M059J (cell line): ENCODE measurements at regions not wholly inside any gene's neighbourhood (a gene's known extent, or its start where the extent isn't known, plus 50 kb on each side); places are given as distances from the start of the nearest gene placed in this dataset.
A peak's percentile ranks its signal among the peaks of the same experiment; 100 is the strongest.

Experiments used
- DNase-seq: peaks from one replicate; pipeline ENCODE4 v3.0.0-alpha.2; 2012; ENCODE audit warnings: low read depth

DNA sequence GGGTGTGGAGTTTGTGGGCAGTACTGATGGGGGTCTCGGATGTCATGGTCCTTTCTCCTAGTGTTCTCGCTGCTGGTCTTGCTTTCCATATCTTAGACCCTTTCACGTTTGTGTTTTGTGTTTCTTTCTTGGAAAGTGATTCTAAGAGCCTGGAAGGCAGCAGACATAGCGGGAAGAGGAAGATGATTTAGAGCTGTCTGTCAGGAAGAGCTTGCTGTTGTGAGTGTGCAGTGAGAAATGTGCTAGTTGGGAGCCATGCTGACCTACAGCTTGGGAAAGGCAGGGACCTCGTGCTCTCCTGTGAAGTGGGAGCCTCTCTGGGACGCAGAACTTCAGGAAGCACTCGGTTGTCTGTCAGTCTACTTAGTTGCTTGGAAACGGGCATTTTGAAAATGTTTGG is 122.2 kb downstream of the ZNF518B start:
- peak; percentile 29 for DNase-seq

DNA sequence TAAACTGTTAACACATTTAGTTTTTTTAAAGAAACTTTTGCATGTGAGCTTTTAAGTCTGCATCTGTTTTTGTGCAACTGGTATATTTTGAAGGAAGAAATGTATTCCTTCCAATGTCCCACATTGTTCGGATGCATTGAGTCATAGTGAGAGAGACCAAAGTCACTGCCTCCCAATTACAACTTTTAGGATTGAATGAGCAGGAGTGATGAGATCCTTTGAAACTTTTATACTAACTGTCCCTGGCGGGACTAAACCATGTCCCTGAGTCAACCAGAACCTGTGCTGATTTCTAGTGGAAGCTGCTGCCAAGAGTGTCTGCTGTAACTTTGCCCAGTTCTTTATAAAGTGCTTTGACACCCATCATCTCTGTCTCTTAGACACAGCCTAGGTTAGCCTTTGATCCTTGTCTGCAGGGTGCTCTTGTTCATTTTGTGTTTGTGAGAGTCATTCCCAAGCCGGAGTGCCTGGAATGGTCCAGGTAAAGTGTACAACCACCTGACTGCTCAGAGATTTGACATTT is 122.7 kb downstream of the ZNF518B start:
- DNase-seq, result peak; percentile 58

DNA sequence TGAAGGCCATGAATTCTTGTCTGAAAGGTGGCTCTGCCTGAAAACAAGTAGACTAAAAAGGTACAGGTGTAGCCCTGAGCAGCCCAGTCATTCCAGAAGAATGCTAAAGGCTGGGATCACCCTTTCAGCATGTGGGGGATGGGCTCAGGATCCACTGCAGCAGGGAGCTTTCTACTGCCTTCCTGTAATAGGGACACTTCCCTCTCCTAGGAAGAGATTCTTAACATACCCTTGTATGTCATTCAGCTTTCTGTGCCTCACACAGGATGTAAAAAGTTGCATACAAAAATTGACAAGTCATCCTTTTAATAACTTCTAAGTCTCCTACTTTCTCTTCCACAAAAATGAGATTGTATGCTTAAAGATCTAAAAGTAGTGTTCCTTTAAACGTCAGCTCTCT is 123.3 kb downstream of the ZNF518B start:
- peak; percentile 36 for DNase-seq

DNA sequence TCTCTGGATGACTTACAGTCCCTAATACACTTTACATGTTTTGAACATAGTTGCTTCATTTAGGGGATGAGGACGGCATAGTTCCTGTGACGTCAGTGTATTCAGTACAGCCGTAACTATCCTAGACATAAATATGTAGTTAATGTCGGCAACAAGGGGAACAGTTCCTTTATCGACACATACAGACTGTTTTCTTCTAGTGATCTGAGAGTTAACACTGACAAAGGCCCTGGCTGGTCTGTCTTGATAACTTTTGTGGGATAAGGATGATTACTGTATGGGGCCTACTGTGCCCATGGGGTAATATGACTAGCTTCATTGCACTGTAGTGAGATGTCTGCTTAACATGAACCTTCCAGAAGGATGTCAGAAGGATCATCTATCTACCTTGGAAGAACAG is 131.2 kb downstream of the ZNF518B start:
- DNase-seq, result no peak

DNA sequence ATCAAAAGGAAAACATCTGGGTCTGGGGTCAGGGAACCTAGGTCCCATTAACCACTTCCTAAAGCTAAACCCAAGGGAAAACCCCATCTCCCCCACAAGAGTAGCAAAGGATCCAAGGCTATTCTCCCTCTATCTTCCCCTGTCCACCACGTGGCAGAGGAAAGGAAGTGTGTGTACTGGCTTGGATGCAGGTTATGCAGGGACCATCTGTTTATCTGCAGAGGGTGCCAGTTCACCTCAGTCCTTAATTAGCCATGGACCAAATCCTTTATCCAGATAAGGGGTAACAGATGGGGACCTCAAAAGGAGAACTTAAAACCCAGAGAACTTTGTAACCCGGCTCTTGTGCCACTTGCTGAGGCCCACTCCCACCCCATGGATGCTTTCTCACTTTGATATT is 135.3 kb downstream of the ZNF518B start:
- no peak for DNase-seq

DNA sequence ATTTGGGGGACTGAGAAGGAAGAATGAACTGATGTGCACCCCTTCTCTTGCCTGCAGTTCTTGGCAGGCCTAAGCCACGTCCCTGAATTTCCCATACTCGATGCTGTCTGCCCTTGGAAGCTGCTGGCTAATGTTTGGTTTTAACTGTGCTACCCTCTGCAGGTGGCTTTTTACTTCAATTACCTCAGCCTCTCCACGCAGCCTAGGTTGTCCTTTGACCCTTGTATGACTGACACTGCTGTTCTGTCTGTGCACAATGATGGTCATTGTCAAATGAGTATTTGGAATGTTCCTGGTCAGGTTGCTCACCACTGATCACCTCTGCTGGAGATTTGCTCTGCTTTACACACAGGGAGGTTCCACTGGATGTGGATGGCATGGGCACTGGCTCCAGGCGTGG is 137.1 kb downstream of the ZNF518B start:
- no peak for DNase-seq

DNA sequence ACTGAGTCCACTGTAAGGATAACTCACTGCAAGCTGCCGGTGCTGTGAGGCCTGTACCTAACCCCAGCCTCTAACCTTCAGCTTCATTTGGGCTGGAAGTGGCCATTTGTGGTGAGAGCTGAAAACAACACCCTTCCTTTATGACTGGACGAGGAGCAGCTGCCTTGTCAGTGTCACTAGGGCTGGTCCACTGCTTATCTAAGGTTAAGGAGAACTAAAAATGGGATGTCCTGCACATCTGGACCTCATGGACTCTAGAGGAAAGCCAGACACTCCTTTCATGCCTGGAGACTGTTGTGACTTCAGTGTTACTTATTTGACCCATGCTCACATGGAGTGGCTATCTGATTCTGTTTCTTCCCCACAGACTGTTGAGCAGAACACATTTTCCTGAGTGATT is 139.9 kb downstream of the ZNF518B start:
- no peak for DNase-seq

DNA sequence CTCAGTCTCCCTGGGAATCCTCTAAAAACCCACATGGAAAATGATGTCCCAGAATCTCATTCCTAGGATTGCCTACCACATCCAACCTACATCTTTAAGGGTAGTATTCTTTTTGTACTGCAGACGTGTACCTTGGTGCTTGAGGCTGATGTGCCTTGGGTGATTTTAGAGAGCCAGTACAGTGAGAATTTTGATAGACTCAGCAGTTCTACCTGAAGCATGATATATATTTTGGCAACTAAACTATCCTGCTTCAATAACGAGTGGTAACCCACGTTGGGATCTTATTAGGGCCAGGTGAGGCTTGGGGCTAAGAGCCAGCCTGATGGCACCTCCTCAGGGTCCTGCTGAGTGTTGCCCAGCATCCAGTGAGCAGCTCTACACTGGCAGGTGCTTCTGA is 140.4 kb downstream of the ZNF518B start:
- DNase-seq, result no peak

DNA sequence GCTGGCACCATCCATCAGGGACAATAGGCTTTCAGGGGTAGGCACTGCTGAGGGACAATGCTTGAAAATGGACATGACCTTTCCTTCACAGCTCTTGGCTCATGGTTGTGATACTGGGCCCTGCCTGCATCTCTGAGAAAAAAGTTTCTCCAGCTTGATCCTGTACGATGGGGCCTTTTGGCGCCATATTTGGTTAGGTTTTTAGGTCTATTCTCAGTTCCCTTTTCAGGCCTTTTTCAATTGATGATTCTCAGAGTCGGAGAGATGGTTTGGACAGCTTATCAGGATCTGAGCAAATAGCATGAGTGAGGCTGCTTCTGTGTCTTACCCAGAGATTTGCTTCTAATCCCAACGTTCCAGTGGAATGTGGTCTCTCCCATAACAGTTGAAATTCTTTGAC is 141.6 kb downstream of the ZNF518B start:
- DNase-seq, result no peak

DNA sequence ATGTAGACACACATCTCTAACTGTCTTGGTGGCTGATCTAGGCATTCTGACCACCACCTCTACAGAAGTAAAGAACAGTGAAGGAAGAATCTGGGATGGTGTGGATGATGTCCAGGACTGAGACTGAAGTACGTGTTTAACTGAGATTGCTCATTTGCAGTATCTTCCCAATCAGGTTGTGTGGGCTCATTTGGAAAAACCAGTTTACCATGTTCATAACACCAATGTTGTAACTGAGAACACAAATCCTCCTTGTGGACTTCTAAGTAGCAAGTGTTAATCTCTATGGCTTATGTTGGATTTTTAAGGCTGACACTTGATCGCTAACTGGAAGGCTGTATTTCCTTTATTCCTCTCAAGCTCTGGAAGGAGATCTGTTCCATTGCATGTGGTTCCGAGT is 144.7 kb downstream of the ZNF518B start:
- DNase-seq, result no peak

DNA sequence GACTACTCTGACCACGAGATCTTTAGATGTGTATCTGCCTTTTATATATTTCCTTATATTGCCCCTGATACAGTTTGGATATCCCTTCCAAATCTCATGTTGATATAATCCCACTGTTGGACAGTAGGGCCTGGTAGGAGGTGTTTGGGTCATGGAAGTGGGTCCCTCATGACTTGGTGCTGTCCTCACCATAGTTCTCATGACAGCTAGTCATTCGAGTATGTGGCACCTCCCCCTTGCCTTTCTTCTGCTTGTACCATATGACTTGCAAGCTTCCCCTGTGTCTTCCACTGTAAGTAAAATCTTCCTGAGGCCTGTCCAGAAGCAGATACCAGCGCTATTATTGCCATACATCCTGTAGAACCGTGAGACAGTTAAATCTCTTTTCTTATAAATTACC is 145.3 kb downstream of the ZNF518B start:
- no peak for DNase-seq

DNA sequence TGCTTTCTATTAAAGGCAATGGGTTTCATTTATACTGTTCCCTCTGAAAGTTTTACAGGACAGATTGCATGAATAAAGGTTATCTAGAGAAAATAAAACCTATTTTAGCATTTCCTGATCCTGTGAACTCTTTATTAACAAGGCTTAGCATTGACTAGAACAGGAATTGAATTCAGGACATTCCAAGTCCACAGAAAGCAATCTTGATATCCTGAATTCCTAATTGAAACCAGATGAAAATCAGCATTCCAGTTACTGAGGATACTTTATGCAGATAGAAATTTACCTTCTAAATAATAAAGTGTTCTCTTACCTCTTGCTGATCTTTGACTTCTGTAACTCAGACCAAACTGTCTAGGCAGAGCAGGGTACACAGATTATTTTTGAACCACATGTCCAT is 151.4 kb downstream of the ZNF518B start:
- no peak for DNase-seq

DNA sequence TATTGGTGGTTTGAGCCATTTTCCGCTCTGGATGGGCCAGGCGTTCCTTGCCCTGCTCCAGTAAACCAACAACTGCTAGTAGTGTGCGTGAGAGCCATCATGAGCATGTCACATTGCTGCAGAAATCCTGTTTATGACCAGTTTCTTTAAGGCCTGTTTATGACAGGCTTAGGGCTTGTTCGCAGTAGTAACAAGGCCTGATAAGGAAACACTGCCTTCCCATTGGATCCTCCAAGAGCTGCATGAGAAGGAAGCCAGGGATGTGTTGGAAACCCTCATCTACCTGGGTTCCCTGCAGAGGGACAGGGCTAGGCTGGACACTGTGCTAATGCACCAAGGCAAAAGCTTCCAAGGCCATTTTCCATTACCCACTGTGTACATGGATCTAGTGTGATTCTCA is 153.9 kb downstream of the ZNF518B start:
- no peak for DNase-seq

DNA sequence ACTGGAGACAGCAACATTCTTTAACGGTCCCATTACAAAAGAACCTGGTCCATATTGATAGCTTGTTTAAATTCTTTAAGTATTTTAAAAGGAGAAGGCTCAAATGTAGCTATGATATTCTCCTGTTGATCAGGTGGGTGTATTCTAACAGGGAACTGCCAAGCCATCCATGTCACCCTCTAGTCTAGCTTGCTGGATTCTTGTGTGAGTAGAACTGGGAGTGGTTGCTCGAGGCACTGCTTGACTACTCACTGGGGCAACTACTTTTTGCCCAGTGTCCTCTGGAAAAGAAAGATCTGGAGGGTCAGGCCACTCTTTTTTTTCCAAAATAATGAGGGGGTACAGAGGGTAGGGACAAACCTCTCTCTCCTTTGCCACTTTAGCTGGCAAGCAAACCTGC is 155.1 kb downstream of the ZNF518B start:
- peak; percentile 55 for DNase-seq

DNA sequence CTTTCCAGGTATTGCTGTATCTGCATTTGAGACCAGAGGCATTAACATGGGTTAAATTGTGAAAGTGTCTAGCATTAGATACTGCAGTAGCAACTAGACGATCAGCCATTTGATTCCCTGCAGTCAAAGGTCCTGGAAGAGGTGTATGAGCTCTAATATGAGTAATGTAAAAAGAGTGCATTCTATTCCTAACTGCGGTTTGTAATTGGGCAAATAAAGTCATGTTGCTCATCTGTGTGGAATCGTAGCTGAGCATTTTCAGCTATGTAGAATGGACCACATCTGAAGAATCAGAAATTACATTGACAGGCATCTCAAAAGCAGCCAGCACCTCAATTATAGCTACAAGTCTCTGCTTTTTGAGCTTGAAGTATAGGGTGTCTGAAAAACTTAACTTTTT is 157.6 kb downstream of the ZNF518B start:
- peak; percentile 89 for DNase-seq

DNA sequence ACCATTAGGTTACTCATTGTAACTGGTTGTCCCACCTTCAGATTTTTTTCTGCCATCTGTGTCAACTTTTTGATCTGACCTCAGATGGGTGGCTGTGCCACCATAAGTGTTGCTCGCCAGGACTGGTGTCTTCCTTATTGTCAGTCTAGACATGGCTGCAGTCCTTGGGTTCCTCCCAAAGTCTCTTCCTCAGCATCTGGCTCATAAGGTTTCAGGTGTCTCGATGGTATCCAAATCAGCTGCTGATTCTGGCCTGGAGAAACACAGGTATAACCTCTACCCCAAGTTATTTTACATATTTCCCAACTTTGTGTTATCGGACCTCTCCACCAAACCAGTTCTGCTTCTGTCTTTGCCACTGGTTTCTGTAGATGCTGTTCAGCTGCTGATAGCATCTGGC is 158.5 kb downstream of the ZNF518B start:
- DNase-seq, result no peak

DNA sequence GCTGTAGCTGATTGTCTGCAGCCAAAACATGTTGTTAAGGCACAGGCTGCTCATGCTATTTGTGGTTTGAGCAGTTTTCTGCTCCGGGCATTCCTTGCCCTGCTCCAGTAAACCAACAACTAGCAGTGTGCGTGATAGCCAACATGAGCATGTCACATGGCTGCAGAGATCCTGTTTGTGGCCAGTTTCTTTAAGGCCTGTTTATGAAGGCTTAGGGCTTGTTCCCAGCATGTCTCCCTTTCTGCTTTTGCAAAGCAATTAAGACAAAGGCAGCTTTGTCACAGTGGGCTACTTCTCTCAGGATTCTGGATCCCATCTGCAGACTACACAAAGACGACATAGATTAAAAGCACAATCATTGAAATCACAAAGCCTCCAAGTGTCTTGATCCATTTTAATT is 160.5 kb downstream of the ZNF518B start:
- DNase-seq, result peak; percentile 93

DNA sequence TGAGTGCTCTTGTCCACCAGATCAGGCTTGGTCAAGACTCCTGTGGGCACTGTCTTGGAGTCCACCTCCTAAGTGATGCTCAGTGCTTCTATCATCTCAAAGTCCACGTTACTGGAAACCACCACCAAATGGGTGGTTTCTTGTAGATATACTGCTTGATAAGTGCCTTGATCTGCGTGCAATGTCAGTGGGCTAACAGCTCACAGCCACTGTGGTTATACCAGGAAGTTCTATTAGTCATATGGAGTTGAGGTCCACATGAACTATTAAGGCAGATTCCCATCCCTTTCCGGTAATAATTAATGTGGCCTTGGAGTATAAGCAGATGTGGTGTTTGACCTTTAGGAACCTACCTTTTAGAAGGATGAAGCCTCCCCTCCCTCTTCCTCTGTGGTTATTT is 161.9 kb downstream of the ZNF518B start:
- peak; percentile 80 for DNase-seq

DNA sequence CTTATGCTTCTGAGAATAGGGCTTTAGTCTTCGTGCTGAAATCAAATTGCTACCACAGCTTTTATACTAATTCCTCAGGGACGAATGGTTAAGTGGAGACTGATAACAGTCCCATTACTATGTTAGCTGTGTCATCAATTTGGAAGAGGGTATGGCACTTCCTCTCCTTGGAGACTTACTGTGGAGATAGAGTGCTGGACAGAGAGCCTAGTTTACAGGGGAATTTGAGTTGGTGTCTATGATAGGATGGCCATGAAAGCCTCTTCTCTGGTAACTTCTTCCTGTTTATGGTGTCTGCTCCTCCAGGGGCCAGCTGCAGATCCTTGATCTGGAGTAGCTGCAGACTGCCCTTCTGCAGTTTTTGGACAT is 167.7 kb downstream of the ZNF518B start:
- DNase-seq, result no peak

DNA sequence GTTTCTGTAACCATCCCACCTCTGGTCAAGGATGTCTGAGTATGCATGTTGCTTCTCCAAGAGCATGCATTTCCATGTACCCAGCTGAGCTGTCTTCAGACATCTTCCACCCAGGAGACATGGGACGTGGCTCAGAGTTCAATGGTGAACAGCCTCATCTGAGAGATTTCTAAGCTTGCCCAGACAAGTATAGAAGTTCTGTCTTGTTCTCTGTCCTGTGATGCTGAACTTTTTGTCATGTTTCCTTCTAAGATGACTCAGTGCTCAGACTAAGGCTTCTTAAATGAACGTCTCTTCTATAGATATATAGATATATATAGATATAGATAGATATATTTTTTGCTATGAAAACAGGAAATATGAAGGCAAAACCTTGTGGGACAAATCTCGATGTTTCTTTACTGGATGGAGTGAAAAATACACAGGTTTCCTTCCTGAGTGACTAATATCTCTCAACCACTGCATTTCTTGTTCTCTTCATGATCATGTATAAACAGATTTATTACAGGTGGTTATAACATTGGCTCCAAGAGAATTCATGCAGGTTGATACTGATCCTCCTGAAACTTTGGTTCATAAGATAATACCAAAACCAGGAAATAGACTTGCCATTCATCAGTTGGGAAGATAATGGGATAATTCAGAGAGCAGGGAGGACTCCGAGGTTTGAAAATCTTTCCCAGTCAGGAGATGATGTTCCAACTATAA is 168.2 kb downstream of the ZNF518B start:
- no peak for DNase-seq

DNA sequence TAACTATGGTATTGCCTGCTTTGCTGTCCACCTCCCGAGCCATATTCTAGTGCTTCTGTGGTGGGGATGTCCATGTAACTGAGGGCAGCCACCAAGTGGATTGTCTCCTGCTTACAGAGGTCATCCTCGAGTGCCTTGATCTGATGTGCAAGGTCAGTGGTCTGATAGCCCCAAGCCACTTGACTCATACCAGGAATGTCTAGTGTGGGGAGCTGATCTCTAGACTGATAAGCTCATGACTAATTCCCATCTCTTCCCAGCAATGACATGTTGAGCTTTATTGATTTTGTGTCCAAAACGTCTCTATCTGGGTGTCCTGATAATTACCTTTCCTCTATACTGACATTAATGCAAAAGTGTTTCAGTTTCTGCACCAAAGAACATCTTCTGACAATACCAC is 168.4 kb upstream of the WDR1 start:
- peak; percentile 94 for DNase-seq

DNA sequence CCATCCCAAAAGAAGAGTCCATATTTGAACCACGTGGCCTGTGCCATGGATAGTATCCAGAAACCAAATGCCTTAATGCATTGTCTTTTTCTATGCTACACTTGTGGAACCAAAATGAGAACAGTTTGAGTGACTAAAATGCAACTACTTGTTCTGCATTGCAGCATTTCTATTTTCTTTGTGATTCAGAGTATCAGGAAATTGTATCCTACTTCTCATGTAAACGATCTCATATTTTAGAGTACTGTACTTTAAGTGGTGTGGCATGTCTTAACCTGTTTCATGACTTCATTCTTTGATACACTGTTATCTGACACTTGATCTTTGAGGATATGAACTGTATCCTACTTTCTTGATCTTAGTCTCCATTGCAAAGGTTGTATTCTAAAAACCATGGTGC is 167.2 kb upstream of the WDR1 start:
- peak; percentile 65 for DNase-seq

DNA sequence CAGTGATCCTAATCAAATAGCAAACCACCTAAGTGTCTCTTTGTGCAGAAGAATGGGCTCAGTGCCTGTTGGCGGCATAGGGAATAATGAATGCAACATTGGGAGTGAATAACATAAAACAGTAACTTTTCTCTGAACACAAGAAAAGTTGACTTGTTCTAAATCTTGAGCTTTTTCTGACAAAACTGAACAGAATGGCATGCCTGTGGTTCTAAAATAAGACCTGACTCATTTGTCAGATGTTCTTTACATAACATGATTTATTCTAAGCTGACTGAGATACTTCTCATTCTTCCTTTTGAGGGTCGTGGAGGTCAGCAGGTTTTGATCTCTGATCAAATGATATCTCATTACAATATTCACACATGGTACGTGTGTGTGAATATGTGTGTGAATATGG is 165.4 kb upstream of the WDR1 start:
- DNase-seq, result peak; percentile 66

DNA sequence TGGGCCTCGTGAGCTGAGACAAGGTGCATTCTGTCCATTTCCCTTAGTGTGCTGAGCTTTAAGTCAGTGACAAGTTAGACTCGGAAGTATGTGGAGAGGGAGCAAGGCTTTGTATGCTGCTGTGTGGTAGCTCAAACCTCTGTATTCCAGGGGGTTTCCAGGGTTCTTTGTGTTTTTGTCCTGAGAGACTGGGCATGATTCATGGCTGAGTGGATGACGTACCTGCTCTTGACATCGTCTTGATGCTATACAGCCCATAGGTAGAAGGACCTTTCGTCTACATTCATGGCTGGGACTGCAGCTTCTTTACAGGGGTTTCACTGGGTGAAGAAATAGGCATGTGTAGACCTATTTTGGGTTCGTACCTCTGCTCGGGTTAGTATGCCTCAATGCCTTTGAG is 162.7 kb upstream of the WDR1 start:
- DNase-seq, result no peak
